ENCODE measurements at regions not wholly inside any gene's neighbourhood (a gene's known extent, or its start where the extent isn't known, plus 50 kb on each side); places are given as distances from the start of the nearest gene placed in this dataset.

DNA sequence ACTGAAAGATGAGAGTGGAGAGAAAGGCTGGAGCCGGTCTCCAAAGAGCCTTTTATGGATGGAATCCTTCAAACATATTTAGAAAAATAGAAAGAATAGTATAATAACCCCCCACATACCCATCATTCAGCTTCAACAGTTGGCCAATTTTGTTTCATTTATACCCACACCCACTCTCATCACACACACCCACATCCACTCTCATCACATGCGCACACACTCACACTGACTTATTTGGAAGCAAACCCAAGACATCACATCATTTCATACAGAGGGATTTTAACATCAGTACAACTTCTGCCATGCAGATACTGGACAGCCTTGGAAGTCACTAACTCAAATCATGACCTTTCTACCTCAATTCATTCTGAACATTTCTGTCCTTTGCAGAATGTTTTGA is 72.8 kb upstream of the CPLX2 start:
- TF ChIP-seq POLR2A (IDR thresholded peaks at IDR 0.05; ENCODE audit: control extremely low read depth in 1 of 2, low read depth in 2 of 2, low read length in 2 of 2) (no peak), KDM5A (IDR thresholded peaks at IDR 0.05; ENCODE audit: low read length) (no peak), SAP30 (IDR thresholded peaks at IDR 0.05; ENCODE audit: insufficient read depth, insufficient replicate concordance, low read length) (no peak), ASH2L (IDR thresholded peaks at IDR 0.05; ENCODE audit: low read length) (no peak), GABPA (IDR thresholded peaks at IDR 0.05; ENCODE audit: borderline replicate concordance, insufficient read depth, low read length) (no peak), CREB1 (IDR thresholded peaks at IDR 0.05) (no peak), JUND (IDR thresholded peaks at IDR 0.05; ENCODE audit: low read length) (no peak), EP300 (IDR thresholded peaks at IDR 0.05; ENCODE audit: borderline replicate concordance in 1 of 2, low read depth in 2 of 2, low read length in 2 of 2) (no peak), POLR2AphosphoS5 (IDR thresholded peaks at IDR 0.05; ENCODE audit: low read depth, low read length) (no peak), MAFK (IDR thresholded peaks at IDR 0.05; ENCODE audit: low read depth, low read length) (no peak), CHD2 (IDR thresholded peaks at IDR 0.05; ENCODE audit: low read length) (no peak), SP4 (IDR thresholded peaks at IDR 0.05; ENCODE audit: low read length) (no peak)
- TF ChIP-seq, protein P1, sequence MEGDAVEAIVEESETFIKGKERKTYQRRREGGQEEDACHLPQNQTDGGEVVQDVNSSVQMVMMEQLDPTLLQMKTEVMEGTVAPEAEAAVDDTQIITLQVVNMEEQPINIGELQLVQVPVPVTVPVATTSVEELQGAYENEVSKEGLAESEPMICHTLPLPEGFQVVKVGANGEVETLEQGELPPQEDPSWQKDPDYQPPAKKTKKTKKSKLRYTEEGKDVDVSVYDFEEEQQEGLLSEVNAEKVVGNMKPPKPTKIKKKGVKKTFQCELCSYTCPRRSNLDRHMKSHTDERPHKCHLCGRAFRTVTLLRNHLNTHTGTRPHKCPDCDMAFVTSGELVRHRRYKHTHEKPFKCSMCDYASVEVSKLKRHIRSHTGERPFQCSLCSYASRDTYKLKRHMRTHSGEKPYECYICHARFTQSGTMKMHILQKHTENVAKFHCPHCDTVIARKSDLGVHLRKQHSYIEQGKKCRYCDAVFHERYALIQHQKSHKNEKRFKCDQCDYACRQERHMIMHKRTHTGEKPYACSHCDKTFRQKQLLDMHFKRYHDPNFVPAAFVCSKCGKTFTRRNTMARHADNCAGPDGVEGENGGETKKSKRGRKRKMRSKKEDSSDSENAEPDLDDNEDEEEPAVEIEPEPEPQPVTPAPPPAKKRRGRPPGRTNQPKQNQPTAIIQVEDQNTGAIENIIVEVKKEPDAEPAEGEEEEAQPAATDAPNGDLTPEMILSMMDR (IDR thresholded peaks at IDR 0.05; ENCODE audit: control extremely low read depth in 1 of 3, insufficient read depth in 1 of 3, low read depth in 1 of 3, low read length in 3 of 3), result no peak
